Stimulated activated naive CD8-positive, alpha-beta T cell treated with anti-CD3 and anti-CD28 coated beads, Interleukin-15, Interleukin-2, amounts not matched to agents 100 U/mL and 50 U/mL, for 24 hours (primary cell): ENCODE measurements at regions not wholly inside any gene's neighbourhood (a gene's known extent, or its start where the extent isn't known, plus 50 kb on each side); places are given as distances from the start of the nearest gene placed in this dataset.
"Not testable (repeated sequence)": the region's sequence is repeated elsewhere in the genome, so short reads cannot be mapped to it uniquely, and the experiment has no call there.

ENCODE experiments used
- ATAC-seq: fragments of 150-1000 bp; cut with Tn5 transposase; one replicate; pipeline ENCODE4 v1.10.0; 2021
- DNase-seq: peaks from one replicate; pipeline ENCODE4 v3.0.0; 2021

DNA sequence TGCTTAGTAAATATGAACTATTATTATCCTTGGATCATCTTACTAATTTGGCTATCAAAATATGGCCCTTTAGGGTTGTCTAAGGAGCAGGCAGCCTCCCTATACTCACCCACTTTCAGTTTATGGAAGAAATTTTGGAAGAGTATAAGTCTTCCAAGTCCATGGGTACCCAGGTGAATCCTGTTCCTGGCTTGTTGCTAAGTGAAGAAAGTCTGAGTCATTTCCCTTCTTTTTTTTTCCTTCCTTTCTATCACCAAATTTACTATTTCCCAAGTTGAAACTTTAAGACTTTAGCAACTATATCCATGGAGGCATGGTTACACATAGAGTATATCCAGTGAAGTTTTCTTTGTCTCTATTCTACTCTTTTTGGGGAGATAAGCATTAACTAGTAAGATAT lies 184.0 kb upstream of the ACTBL2 start:
- DNase-seq, result no peak
- ATAC-seq, result no peak

DNA sequence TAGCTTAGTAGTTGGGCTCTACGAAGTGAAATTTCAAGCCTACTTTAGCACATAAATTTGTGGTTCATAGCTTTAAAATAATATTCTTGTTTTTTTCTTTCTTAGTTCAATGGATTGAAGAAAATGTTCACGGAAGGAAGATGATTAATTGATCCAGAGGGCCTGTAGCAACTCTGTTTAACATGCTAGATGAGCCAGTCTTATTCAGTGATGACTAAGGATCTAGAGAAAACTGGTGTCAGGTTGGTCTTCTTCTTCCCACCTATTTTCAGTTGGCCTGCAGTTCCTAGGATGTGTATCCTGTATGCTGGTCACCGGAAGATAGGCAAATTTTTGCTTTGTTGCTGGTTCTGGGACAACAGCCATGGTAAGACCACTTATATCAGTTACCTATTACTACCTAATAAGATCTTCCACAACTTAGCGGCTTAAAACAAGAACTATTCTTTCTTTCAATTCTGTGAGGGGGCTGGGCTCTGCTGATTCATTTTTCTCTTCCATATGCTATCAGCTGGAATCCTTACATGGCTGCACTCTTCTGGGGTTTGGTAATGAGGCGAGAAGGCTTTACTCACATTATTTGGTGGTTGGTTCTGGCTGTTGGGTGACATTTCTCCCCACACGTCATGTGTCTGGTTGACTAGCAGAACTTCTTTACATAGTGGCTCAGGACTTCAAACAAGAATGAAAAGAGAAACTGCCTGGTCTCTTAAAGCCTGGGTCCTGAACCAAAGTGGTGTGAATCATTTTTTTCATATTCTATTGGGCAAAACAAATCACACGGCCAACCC lies 182.7 kb upstream of the ACTBL2 start:
- no peak for ATAC-seq
- DNase-seq, result no peak

DNA sequence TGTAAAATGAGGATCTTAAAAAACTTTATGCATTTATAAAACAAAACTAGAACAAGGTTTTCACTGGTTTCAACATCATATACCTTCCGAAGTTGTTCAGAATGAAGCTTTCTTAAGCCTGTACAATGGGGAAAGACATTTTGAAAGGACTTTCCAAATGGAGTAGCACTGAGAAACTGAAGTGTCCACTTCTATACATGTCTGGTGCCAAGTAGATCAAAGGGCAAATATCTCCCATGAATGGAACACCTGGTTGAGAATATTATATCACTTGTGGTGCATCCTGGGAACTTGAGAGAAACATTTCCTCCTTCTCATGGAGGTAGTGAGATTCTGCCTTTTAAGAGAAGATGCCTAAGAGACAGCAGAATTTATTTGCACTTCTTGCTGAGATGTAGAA lies 182.1 kb upstream of the ACTBL2 start:
- DNase-seq (no peak), ATAC-seq (no peak)

- ATAC-seq, result no peak
- DNase-seq, result no peak
Observed at GRCh38 chr5:57663466-57663865, 180.9 kb upstream of the ACTBL2 start.

- ATAC-seq, result no peak
- DNase-seq, result no peak
Observed at GRCh38 chr5:57662991-57663390, 180.4 kb upstream of the ACTBL2 start.

- DNase-seq (no peak), ATAC-seq (no peak)
Observed at GRCh38 chr5:57659886-57660285, 177.3 kb upstream of the ACTBL2 start.

- DNase-seq (no peak), ATAC-seq (no peak)
Observed at GRCh38 chr5:57658018-57658417, 175.4 kb upstream of the ACTBL2 start.

GRCh38 chr5:57655228-57655627 lies 172.6 kb upstream of the ACTBL2 start:
- no peak for ATAC-seq
- no peak for DNase-seq

- DNase-seq (no peak), ATAC-seq (no peak)
Observed at GRCh38 chr5:57653636-57654290, 171.2 kb upstream of the ACTBL2 start.

- ATAC-seq, result no peak
- DNase-seq, result no peak
Observed at GRCh38 chr5:57651127-57651526, 168.5 kb upstream of the ACTBL2 start.

DNA sequence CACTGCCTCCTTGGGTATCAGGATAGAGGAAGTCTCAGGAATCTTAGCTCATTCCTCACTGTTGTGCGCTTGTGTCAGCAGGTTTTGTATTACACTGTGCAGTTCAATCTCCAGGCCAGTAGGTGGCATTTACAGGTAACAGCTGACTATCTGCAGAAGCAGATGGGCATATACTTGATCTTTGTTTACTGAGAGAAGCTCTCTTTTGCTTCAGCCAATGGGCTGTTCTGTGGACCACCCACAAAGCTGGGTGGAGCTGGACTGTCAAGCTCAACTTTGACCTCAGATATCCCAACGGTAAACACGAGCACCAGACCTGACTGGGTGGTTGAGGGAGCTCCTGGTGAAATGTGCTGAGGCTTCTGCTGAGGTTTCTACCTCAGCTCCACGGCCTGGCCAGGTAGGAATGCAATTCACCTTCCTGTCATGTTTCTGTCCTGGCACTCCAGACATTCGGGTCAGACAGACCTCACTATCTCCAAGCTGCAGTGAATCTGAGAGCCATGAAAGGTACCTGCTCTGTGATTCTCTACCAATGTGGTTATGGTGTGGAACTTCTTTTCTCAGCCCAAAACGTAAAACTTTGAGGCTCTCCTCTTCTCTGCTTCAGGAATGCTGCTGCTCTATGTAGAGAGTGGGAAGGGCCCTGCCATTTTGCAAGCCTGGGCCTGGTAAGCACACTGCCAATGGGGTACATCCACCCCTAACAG lies 167.9 kb upstream of the ACTBL2 start:
- peak; percentile 4 for DNase-seq

GRCh38 chr5:57642698-57643097 lies 160.1 kb upstream of the ACTBL2 start:
- DNase-seq (no peak), ATAC-seq (no peak)

More for the DNA sequence above, 167.9 kb upstream of the ACTBL2 start:
- no peak for ATAC-seq

GRCh38 chr5:57642066-57642465 lies 159.5 kb upstream of the ACTBL2 start:
- DNase-seq, result no peak
- no peak for ATAC-seq

- ATAC-seq (no peak), DNase-seq (no peak)
Observed at GRCh38 chr5:57635146-57635777, 152.7 kb upstream of the ACTBL2 start.

DNA sequence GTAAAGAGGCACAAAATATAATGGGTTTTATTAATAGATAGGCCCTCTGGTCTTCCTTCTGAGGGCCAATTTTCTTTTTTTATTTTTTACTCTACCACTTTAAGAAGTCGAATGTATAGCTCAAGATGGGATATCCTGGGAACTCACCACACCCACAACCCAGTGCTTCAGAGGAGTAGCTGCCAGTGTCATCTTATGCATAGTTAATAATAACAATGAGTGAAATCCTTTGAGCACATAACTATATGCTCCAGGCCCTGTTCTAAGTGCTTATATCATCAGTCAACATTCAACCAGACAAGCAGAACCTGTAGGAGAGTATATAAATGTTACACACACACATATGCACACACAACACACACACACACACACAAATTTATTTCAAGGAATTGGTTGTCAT lies 150.3 kb upstream of the ACTBL2 start:
- DNase-seq, result no peak

DNA sequence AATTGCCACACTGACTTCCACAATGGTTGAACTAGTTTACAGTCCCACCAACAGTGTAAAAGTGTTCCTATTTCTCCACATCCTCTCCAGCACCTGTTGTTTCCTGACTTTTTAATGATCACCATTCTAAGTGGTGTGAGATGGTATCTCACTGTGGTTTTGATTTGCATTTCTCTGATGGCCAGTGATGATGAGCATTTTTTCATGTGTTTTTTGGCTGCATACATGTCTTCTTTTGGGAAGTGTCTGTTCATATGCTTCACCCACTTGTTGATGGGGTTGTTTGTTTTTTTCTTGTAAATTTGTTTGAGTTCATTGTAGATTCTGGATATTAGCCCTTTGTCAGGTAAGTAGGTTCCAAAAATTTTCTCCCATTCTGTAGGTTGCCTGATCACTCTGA lies 148.5 kb upstream of the ACTBL2 start:
- not testable (repeated sequence) for ATAC-seq

More for the DNA sequence above, 150.3 kb upstream of the ACTBL2 start:
- no peak for ATAC-seq

GRCh38 chr5:57627661-57628060 lies 145.1 kb upstream of the ACTBL2 start:
- ATAC-seq, result no peak
- DNase-seq, result no peak

More for the DNA sequence above, 148.5 kb upstream of the ACTBL2 start:
- DNase-seq, result not testable (repeated sequence)

DNA sequence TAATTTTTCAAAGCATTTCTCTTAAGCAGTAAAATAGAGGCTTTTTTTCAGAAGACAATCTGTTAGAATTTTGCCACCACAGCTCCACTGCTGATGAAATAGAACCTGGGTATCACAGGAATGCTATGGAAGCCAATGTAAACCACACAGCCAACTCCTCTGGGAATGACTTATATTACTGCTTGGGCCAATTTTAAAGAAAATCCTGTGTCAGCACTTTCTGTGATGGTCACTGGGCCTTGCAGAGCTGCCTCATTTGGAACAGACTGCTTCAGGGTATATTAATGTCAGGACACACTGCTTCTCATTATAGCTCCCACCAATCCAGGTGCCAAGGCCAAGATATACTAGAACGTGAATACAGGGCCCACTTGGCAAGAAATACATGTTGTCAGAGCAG lies 144.1 kb upstream of the ACTBL2 start:
- DNase-seq, result no peak

GRCh38 chr5:57621624-57622023 lies 139.0 kb upstream of the ACTBL2 start:
- no peak for ATAC-seq
- DNase-seq, result no peak

More for the DNA sequence above, 144.1 kb upstream of the ACTBL2 start:
- ATAC-seq, result no peak

- DNase-seq, result no peak
- ATAC-seq, result no peak
Observed at GRCh38 chr5:57618767-57619381, 136.3 kb upstream of the ACTBL2 start.

GRCh38 chr5:57613741-57614140 lies 131.1 kb upstream of the ACTBL2 start:
- DNase-seq (no peak), ATAC-seq (no peak)

GRCh38 chr5:57611177-57611576 lies 128.6 kb upstream of the ACTBL2 start:
- no peak for DNase-seq
- no peak for ATAC-seq
